HepG2 (cell line): ENCODE measurements at regions not wholly inside any gene's neighbourhood (a gene's known extent, or its start where the extent isn't known, plus 50 kb on each side); places are given as distances from the start of the nearest gene placed in this dataset.

Source experiments
- ATAC-seq: fragments of 200-7000 bp; cut with Tn5 transposase; 3 replicates; pipeline ENCODE4 v1.9.1; 2020; ENCODE audit warnings: mild to moderate bottlenecking, moderate library complexity
- BruUV-seq: library from RNA; stranded (reverse); fragments of 400-500 nt; replicated peaks from 2 replicates; lab custom pipeline; 2021; lab: Mats Ljungman, UMichigan
- CTCF ChIA-PET: fragments of 300-600 bp; formaldehyde crosslinking; extraction: SDS; loops from one replicate; lab custom pipeline; 2021; ENCODE audit warnings: low total read pairs, inconsistent platforms, low intra/inter-chr PET ratio; lab: Yijun Ruan, JAX
- POLR2A ChIA-PET: fragments of 350-600 bp; sonication (Branson Sonifier 250); formaldehyde crosslinking; loops from one replicate; lab custom pipeline; 2020; ENCODE audit warnings: antibody characterized with exemption, inconsistent platforms; lab: Yijun Ruan, JAX
- DNase-seq: peaks from one replicate; pipeline ENCODE4 v3.0.0-alpha.2; 2015; ENCODE audit warnings: low spot score
- FAIRE-seq: peaks from 3 replicates; lab custom pipeline; 2011; peaks lifted over from hg19 to GRCh38; lab: Jason Lieb, UNC
- H2AFZ ChIP-seq: one replicate; pipeline ENCODE4 v1.6.1; 2011; ENCODE audit warnings: low read length, inconsistent platforms
- H3K27ac ChIP-seq: fragments of 300-600 bp; 3 replicates; pipeline ENCODE4 v1.8.0; 2011; ENCODE audit warnings: mixed run types, mild to moderate bottlenecking, mixed read lengths, low read length, inconsistent platforms; ENCODE audit not compliant: insufficient read depth; ENCODE audit errors: extremely low read length
- H3K27me3 ChIP-seq, 2 experiments: fragments of 200-600 bp in 1 of 2; 2 replicates in 1 of 2; 3 replicates in 1 of 2; pipeline versions ENCODE4 v1.6.0 to v1.8.0; 2011; ENCODE audit warnings: low read length in 2 of 2, mild to moderate bottlenecking in 2 of 2, moderate library complexity in 2 of 2, inconsistent platforms in 1 of 2; ENCODE audit not compliant: insufficient read depth in 2 of 2, control insufficient read depth in 1 of 2
- H3K36me3 ChIP-seq, 2 experiments: fragments of 200-600 bp in 1 of 2; replicated peaks in 1 of 2; 2 replicates in 1 of 2; 3 replicates in 1 of 2; pipeline versions ENCODE4 v1.5.1 to v1.8.0; 2011; ENCODE audit warnings: low read length in 2 of 2, inconsistent platforms in 1 of 2; ENCODE audit not compliant: insufficient read depth in 2 of 2, control insufficient read depth in 1 of 2
- H3K4me1 ChIP-seq: 2 replicates; pipeline ENCODE4 v1.5.1; 2012; ENCODE audit warnings: low read length, inconsistent platforms; ENCODE audit not compliant: insufficient read depth
- H3K4me2 ChIP-seq: 2 replicates; pipeline ENCODE4 v1.6.0; 2011; ENCODE audit warnings: low read depth, low read length, inconsistent platforms
- H3K4me3 ChIP-seq, 3 experiments: fragments of 200-600 bp in 1 of 3; sonication (generic), shearing (Covaris generic) in 1 of 3; replicated peaks in 1 of 3; 2 replicates each; pipeline ENCODE4 v1.5.1; 2011 to 2016; ENCODE audit warnings: low read length in 3 of 3, inconsistent platforms in 2 of 3, low read depth in 2 of 3, mild to moderate bottlenecking in 2 of 3, control low read depth in 1 of 3, mixed read lengths in 1 of 3; ENCODE audit not compliant: insufficient read depth in 1 of 3
- H3K79me2 ChIP-seq: one replicate; pipeline ENCODE4 v1.6.1; 2011; ENCODE audit warnings: low read length, inconsistent platforms; ENCODE audit not compliant: insufficient read depth
- H3K9ac ChIP-seq: 2 replicates; pipeline ENCODE4 v1.6.0; 2011; ENCODE audit warnings: mild to moderate bottlenecking, low read depth, low read length, inconsistent platforms; ENCODE audit not compliant: insufficient read depth
- H3K9me3 ChIP-seq: 2 replicates; pipeline ENCODE4 v1.5.1; 2012; ENCODE audit warnings: mild to moderate bottlenecking, low read length
- H4K20me1 ChIP-seq: 2 replicates; pipeline ENCODE4 v1.6.0; 2011; ENCODE audit warnings: inconsistent platforms, mild to moderate bottlenecking, low read length, moderate library complexity; ENCODE audit not compliant: insufficient read depth
- BRF2 ChIP-seq: sonication (generic); formaldehyde crosslinking; IDR thresholded peaks from 2 replicates; pipeline ENCODE4 v1.8.1; 2022; ENCODE audit warnings: mild to moderate bottlenecking, missing genetic modification reagents
- MAX ChIP-seq: IDR thresholded peaks from 2 replicates; pipeline ENCODE4 v1.6.1; 2012; ENCODE audit warnings: inconsistent platforms
- SETDB1 ChIP-seq: sonication (generic); formaldehyde crosslinking; IDR thresholded peaks from 2 replicates; pipeline ENCODE4 v1.5.1; 2020; ENCODE audit warnings: missing genetic modification reagents, mild to moderate bottlenecking, borderline replicate concordance
- ZNF792 ChIP-seq: IDR thresholded peaks from 2 replicates; pipeline ENCODE4 v1.6.1; 2016
- ZNF841 ChIP-seq: sonication (generic); formaldehyde crosslinking; IDR thresholded peaks from 2 replicates; pipeline ENCODE4 v1.8.1; 2023; ENCODE audit warnings: missing genetic modification reagents, borderline replicate concordance
- ZSCAN30 ChIP-seq: sonication (generic); formaldehyde crosslinking; IDR thresholded peaks from 2 replicates; pipeline ENCODE4 v1.5.0; 2020; ENCODE audit warnings: mild to moderate bottlenecking, missing genetic modification reagents
- WGBS: methylation state at CpG from one replicate; pipeline ENCODE4 v1.1.6; 2017; ENCODE audit warnings: low lambda C conversion rate; 5-methylcytosine and 5-hydroxymethylcytosine counted together
- in situ Hi-C: cut with HindIII; loops from 2 replicates; pipeline ENCODE4 v1.10.0; 2017; ENCODE audit warnings: low pct_unique_long_range_greater_than_20kb; ENCODE audit not compliant: extremely low pct_ligation_motif_present
- intact Hi-C: fragments of 100-400 bp; cut with micrococcal nuclease; formaldehyde crosslinking; loops from one replicate; pipeline ENCODE4 v1.10.0; 2022; ENCODE audit not compliant: unreplicated experiment

GRCh38 chr6:141303907-141304306, 828.8 kb upstream of the GJE1 start (continued):
- TF ChIP-seq BRF2 (CRISPR knock-in tag), result no peak
- TF ChIP-seq ZNF792 (CRISPR knock-in tag), result no peak

GRCh38 chr6:141301779-141302178, 830.9 kb upstream of the GJE1 start:
- Histone ChIP-seq H3K27me3 (no peaks in the 10 kb centered on the region), H3K36me3 (no peaks in the 10 kb centered on the region), H3K9ac (no peak overlapping the region), H3K4me1 (no peaks in the 10 kb centered on the region), H4K20me1 (no peaks in the 10 kb centered on the region), H3K27ac (no peak overlapping the region), H3K4me2 (no peak overlapping the region), H3K79me2 (no peaks in the 10 kb centered on the region), H3K9me3 (no peaks in the 10 kb centered on the region), H3K4me3 (no peak overlapping the region), H2AFZ (no peak overlapping the region)
- TF ChIP-seq ZNF841 (no peak), ZSCAN30 (no peak), MAX (no peak), SETDB1 (no peak)
- no TSS peak for BruUV-seq
- no peak for DNase-seq
- intact Hi-C loops (no loop called here), in situ Hi-C loops (no loop called here)
- ChIA-PET CTCF (no interaction called here), POLR2A (no interaction called here)
- 60% methylated on average over 1 of the region's 1 CpG for WGBS
- FAIRE-seq, result no peak
- no peak for ATAC-seq
